ENCODE measurements at regions not wholly inside any gene's neighbourhood (a gene's known extent, or its start where the extent isn't known, plus 50 kb on each side); places are given as distances from the start of the nearest gene placed in this dataset.

DNA sequence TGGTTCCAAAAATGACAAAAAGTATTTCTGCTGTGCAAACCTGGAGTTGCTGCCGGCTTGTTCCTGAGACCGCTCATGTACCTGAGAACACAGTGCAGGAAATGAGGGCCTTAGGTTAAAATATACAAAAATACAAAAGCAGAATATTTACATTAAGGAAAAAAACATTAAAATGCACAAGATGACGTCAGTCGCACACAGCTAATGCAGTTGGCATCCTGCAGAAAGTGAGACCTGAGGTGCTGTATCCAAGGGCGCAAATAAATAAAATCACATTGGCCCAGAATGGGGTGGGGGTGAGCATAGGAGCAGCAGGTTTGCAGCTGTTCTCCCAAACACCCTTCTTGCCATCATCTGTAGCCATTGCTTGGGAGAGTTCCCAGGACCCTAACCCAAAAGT is 310.6 kb upstream of the BTBD3 start:
- TF ChIP-seq, protein P1, sequence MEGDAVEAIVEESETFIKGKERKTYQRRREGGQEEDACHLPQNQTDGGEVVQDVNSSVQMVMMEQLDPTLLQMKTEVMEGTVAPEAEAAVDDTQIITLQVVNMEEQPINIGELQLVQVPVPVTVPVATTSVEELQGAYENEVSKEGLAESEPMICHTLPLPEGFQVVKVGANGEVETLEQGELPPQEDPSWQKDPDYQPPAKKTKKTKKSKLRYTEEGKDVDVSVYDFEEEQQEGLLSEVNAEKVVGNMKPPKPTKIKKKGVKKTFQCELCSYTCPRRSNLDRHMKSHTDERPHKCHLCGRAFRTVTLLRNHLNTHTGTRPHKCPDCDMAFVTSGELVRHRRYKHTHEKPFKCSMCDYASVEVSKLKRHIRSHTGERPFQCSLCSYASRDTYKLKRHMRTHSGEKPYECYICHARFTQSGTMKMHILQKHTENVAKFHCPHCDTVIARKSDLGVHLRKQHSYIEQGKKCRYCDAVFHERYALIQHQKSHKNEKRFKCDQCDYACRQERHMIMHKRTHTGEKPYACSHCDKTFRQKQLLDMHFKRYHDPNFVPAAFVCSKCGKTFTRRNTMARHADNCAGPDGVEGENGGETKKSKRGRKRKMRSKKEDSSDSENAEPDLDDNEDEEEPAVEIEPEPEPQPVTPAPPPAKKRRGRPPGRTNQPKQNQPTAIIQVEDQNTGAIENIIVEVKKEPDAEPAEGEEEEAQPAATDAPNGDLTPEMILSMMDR (conservative IDR thresholded peaks at IDR 0.05; ENCODE audit: low read length) = no peak
- TF ChIP-seq EZH2phosphoT487 (IDR thresholded peaks at IDR 0.05; ENCODE audit: borderline replicate concordance, low read depth, low read length) = no peak
